ENCODE measurements at regions not wholly inside any gene's neighbourhood (a gene's known extent, or its start where the extent isn't known, plus 50 kb on each side); places are given as distances from the start of the nearest gene placed in this dataset.

DNA sequence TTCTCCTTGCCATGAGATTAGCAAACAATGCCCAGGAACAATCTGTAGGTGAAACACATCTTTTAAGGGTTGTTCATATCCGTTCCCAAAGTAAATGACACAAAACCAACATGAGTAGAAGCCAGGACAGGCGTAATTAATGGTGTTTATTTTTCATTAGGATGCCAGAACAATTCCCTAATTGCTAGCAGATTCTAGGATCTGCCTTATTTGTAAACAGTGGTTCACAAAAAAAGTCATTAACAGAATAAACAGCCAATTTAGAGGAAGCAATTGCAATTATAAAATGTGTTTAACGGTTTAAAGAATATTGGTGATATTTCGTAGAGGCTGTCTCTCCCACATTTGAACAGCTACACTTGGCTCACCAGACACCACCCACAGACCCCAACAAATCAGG is 250.6 kb upstream of the GPR26 start:
- Histone ChIP-seq H3K27ac (ENCODE audit: insufficient read length, low read depth, low read length) (no peak overlapping the region), H3K23ac (ENCODE audit: insufficient read length, low read depth, low read length) (no peak overlapping the region), H2AK5ac (ENCODE audit: insufficient read length, low read length) (no peak overlapping the region), H2BK15ac (ENCODE audit: low read depth, low read length) (no peak overlapping the region), H3K4me1 (ENCODE audit: insufficient read depth, low read length) (no peaks in the 10 kb centered on the region), H2BK12ac (ENCODE audit: insufficient read length, low read depth, low read length) (no peak overlapping the region), H3K4ac (ENCODE audit: low read depth, low read length) (no peak overlapping the region), H4K20me1 (ENCODE audit: control insufficient read depth, insufficient read depth, insufficient read length) (no peaks in the 10 kb centered on the region), H3K79me2 (ENCODE audit: insufficient read depth, low read length) (no peaks in the 10 kb centered on the region), H3K9me3 (ENCODE audit: control insufficient read depth, low read depth, low read length) (no peaks in the 10 kb centered on the region), H4K91ac (ENCODE audit: insufficient read length, low read depth, low read length) (no peak overlapping the region), H4K8ac (replicated peaks; ENCODE audit: insufficient read length, low read depth, low read length) (no peak overlapping the region), H3K56ac (ENCODE audit: insufficient read length, low read depth, low read length) (no peak overlapping the region), H3T11ph (ENCODE audit: low read length) (no peak overlapping the region), H4K5ac (ENCODE audit: insufficient read length, low read depth, low read length) (no peak overlapping the region), H2AFZ (ENCODE audit: low read length) (no peak overlapping the region), H3K27me3 (ENCODE audit: insufficient read depth, low read length) (no peaks in the 10 kb centered on the region), H3K4me2 (ENCODE audit: insufficient read depth, insufficient read length, low read length) (no peak overlapping the region), H3K18ac (ENCODE audit: insufficient read length, low read depth, low read length) (no peak overlapping the region), H3K9ac (ENCODE audit: extremely low read depth, insufficient read length, low read length) (no peak overlapping the region), H3K79me1 (ENCODE audit: insufficient read depth, low read depth, low read length, poor library complexity, severe bottlenecking) (no peaks in the 10 kb centered on the region), H2BK5ac (ENCODE audit: insufficient read length, low read length) (no peak overlapping the region), H3K14ac (ENCODE audit: insufficient read depth, low read length) (no peak overlapping the region), H3K23me2 (ENCODE audit: insufficient read length, low read depth, low read length, poor library complexity, severe bottlenecking) (no peaks in the 10 kb centered on the region), H2BK120ac (ENCODE audit: low read depth, low read length, poor library complexity, severe bottlenecking) (no peak overlapping the region), H2BK20ac (ENCODE audit: low read depth, low read length, poor library complexity, severe bottlenecking) (no peak overlapping the region)
- H3K27ac Mint-ChIP-seq, result no peak overlapping the region
- peaks cover 5% of the 10 kb centered on the region for H3K27me3 Mint-ChIP-seq (ENCODE audit: low read depth)
- DNase-seq, result no peak
- H3K4me1 Mint-ChIP-seq, result peaks cover 4 to 6% of the 10 kb centered on the region in 2 experiments; a peak in 2 of 4 replicates
- no peaks in the 10 kb centered on the region for H3K36me3 Mint-ChIP-seq (ENCODE audit: insufficient read depth in 1 of 3, low read depth in 3 of 3)
- TF ChIP-seq, protein P1, sequence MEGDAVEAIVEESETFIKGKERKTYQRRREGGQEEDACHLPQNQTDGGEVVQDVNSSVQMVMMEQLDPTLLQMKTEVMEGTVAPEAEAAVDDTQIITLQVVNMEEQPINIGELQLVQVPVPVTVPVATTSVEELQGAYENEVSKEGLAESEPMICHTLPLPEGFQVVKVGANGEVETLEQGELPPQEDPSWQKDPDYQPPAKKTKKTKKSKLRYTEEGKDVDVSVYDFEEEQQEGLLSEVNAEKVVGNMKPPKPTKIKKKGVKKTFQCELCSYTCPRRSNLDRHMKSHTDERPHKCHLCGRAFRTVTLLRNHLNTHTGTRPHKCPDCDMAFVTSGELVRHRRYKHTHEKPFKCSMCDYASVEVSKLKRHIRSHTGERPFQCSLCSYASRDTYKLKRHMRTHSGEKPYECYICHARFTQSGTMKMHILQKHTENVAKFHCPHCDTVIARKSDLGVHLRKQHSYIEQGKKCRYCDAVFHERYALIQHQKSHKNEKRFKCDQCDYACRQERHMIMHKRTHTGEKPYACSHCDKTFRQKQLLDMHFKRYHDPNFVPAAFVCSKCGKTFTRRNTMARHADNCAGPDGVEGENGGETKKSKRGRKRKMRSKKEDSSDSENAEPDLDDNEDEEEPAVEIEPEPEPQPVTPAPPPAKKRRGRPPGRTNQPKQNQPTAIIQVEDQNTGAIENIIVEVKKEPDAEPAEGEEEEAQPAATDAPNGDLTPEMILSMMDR (conservative IDR thresholded peaks at IDR 0.05), result no peak
- no peak overlapping the region for H3K4me3 Mint-ChIP-seq
- no peaks in the 10 kb centered on the region; a peak in 1 of 5 replicates for H3K9me3 Mint-ChIP-seq
- no CpG with 5 or more reads among the region's 4 CpGs for WGBS (ENCODE audit: extremely low coverage, insufficient read length, low lambda C conversion rate)

Data from H9 (cell line).